ENCODE measurements at regions not wholly inside any gene's neighbourhood (a gene's known extent, or its start where the extent isn't known, plus 50 kb on each side); places are given as distances from the start of the nearest gene placed in this dataset.

DNA sequence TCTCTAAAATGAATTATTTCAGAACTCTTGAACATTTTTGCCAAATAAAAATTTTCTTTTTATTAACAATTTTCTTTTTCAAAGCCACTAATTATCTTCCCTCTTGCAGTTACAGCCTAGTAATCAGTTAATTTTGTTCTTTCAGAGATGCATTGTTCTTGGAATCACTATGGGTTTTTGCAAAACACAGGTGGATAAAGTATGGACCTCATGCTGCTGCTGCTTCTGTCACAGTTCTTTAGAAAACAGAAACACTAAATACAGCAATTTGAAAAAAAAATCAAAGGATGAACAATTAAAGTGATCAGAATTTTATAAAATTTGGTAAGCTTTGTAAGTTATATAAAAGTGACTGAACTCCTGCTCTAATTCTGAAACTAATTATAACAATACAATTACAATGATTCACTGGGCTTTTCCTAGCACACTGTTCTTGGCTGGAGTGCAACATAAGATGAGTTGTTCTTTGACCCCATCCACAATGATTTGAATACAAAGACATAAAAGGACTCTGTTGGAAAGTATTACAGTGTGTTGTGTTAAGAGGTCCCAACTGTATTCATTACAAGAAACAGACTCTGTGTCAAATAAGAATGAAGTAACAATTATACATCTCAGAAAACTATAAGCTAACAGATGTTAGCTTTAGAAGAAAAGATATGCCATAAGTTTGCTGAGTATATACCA is 59.4 kb upstream of the GK2 start (continued):
- TF ChIP-seq, protein P1, sequence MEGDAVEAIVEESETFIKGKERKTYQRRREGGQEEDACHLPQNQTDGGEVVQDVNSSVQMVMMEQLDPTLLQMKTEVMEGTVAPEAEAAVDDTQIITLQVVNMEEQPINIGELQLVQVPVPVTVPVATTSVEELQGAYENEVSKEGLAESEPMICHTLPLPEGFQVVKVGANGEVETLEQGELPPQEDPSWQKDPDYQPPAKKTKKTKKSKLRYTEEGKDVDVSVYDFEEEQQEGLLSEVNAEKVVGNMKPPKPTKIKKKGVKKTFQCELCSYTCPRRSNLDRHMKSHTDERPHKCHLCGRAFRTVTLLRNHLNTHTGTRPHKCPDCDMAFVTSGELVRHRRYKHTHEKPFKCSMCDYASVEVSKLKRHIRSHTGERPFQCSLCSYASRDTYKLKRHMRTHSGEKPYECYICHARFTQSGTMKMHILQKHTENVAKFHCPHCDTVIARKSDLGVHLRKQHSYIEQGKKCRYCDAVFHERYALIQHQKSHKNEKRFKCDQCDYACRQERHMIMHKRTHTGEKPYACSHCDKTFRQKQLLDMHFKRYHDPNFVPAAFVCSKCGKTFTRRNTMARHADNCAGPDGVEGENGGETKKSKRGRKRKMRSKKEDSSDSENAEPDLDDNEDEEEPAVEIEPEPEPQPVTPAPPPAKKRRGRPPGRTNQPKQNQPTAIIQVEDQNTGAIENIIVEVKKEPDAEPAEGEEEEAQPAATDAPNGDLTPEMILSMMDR (IDR thresholded peaks at IDR 0.05) = no peak
- TF ChIP-seq RFX5 (IDR thresholded peaks at IDR 0.05; ENCODE audit: low read length) (no peak), YY1 (IDR thresholded peaks at IDR 0.05; ENCODE audit: low read depth) (no peak), EZH2phosphoT487 (IDR thresholded peaks at IDR 0.05; ENCODE audit: borderline replicate concordance, low read depth) (no peak)

DNA sequence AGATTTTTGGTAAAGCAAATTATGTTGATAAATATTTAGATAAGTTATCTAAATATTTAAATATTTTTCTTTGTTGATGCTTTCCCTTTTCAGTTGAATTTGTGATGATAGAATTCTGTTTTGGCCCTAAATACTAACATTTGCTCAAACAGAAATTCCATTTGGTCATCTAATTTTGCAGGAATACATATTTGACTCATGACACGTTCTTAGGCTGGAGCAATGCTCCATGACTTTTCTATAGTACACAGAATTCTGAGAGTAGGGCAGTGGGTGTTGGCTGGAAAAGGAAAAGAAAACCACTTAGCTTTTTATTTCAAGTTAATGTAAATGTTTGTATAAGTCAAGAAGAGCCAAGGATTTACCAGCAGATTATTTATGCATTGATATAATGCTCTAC is 58.6 kb upstream of the GK2 start:
- H3K4me2 ChIP-seq = no peak overlapping the region
- WGBS (ENCODE audit: low lambda C conversion rate) = 8% methylated on average over 1 of the region's 1 CpG
- DNase-seq = no peak
- no peak overlapping the region for H3K4me3 ChIP-seq (ENCODE audit: low read depth in 2 of 2, low read length in 1 of 2)
- H3F3A ChIP-seq (replicated peaks; ENCODE audit: insufficient read depth) = no peaks in the 10 kb centered on the region
- no peaks in the 10 kb centered on the region for H3K27me3 ChIP-seq (ENCODE audit: insufficient read depth)
- H3K9me3 ChIP-seq = no peaks in the 10 kb centered on the region
- H3K9ac ChIP-seq = no peak overlapping the region
- no peaks in the 10 kb centered on the region for H4K20me1 ChIP-seq (ENCODE audit: insufficient read depth)
- ChIA-PET POLR2A (no interaction called here), CTCF (no interaction called here)
- no peaks in the 10 kb centered on the region; a peak in 1 of 4 replicates for H3K4me1 ChIP-seq (ENCODE audit: control insufficient read depth in 1 of 2, insufficient read depth in 2 of 2, low read depth in 1 of 2, low read length in 1 of 2)
- H3K9me2 ChIP-seq = no peaks in the 10 kb centered on the region
- H3K79me2 ChIP-seq (ENCODE audit: insufficient read depth) = no peaks in the 10 kb centered on the region
- H3K27ac ChIP-seq (ENCODE audit: low read depth in 2 of 2, low read length in 1 of 2) = no peak overlapping the region
- no peaks in the 10 kb centered on the region for H3K36me3 ChIP-seq (replicated peaks in 1 of 2; ENCODE audit: control insufficient read depth in 1 of 2, insufficient read depth in 2 of 2, low read length in 1 of 2)
- no peak overlapping the region for H2AFZ ChIP-seq (ENCODE audit: low read depth)
- no peak for TF ChIP-seq FOXM1 (IDR thresholded peaks at IDR 0.05; ENCODE audit: low read depth)

Small RNA genes lying in the stretch of these regions (small RNA-seq; reads per million reads assigned to genes)
- gene RF00072 = 0 reads per million in 7 experiments

Measured in SK-N-SH (cell line).